Keratinocyte (primary cell): ENCODE measurements at regions not wholly inside any gene's neighbourhood (a gene's known extent, or its start where the extent isn't known, plus 50 kb on each side); places are given as distances from the start of the nearest gene placed in this dataset.

Source experiments
- DNase-seq: peaks from one replicate; pipeline ENCODE4 v3.0.0-alpha.2; 2011; ENCODE audit warnings: low read depth, missing footprints, low spot score
- FAIRE-seq: peaks from 2 replicates; lab custom pipeline; 2011; peaks lifted over from hg19 to GRCh38; lab: Jason Lieb, UNC
- H2AFZ ChIP-seq: 2 replicates; pipeline ENCODE4 v1.6.0; 2012; ENCODE audit warnings: low read length, control low read depth, inconsistent platforms; ENCODE audit not compliant: control insufficient read depth
- H3K27ac ChIP-seq: 2 replicates; pipeline ENCODE4 v1.5.1; 2011; ENCODE audit warnings: low read length; ENCODE audit not compliant: control insufficient read depth, insufficient read depth
- H3K27me3 ChIP-seq: 3 replicates; pipeline ENCODE4 v1.6.0; 2011; ENCODE audit warnings: low read length; ENCODE audit not compliant: control insufficient read depth, insufficient read depth; ENCODE audit errors: extremely low read depth
- H3K36me3 ChIP-seq, 2 experiments: 2 replicates in 1 of 2; 3 replicates in 1 of 2; pipeline ENCODE4 v1.5.1; 2011; ENCODE audit warnings: low read length in 2 of 2, mild to moderate bottlenecking in 1 of 2; ENCODE audit not compliant: control insufficient read depth in 2 of 2, insufficient read depth in 2 of 2; ENCODE audit errors: extremely low read depth in 1 of 2
- H3K4me1 ChIP-seq: 3 replicates; pipeline ENCODE4 v1.5.1; 2011; ENCODE audit warnings: low read length; ENCODE audit not compliant: control insufficient read depth, insufficient read depth; ENCODE audit errors: extremely low read depth
- H3K4me2 ChIP-seq: 3 replicates; pipeline ENCODE4 v1.6.0; 2011; ENCODE audit warnings: low read depth, low read length; ENCODE audit not compliant: control insufficient read depth, insufficient read depth; ENCODE audit errors: extremely low read depth
- H3K4me3 ChIP-seq, 3 experiments: fragments of 200-600 bp in 1 of 3; sonication (generic) in 1 of 3; 2 replicates in 2 of 3; 3 replicates in 1 of 3; pipeline ENCODE4 v1.5.1; 2011 to 2016; ENCODE audit warnings: low read length in 3 of 3, mild to moderate bottlenecking in 3 of 3, control low read depth in 2 of 3, inconsistent platforms in 1 of 3, low read depth in 1 of 3, mixed read lengths in 1 of 3, mixed run types in 1 of 3, moderate library complexity in 1 of 3; ENCODE audit not compliant: control insufficient read depth in 2 of 3, insufficient read depth in 2 of 3; ENCODE audit errors: extremely low read depth in 1 of 3
- H3K79me2 ChIP-seq: 2 replicates; pipeline ENCODE4 v1.6.0; 2012; ENCODE audit warnings: low read length; ENCODE audit not compliant: control insufficient read depth, insufficient read depth
- H3K9ac ChIP-seq: 3 replicates; pipeline ENCODE4 v1.6.0; 2011; ENCODE audit warnings: low read length; ENCODE audit not compliant: control insufficient read depth, insufficient read depth; ENCODE audit errors: extremely low read depth
- H3K9me1 ChIP-seq: 3 replicates; pipeline ENCODE4 v1.6.0; 2011; ENCODE audit warnings: low read length; ENCODE audit not compliant: control insufficient read depth, insufficient read depth; ENCODE audit errors: extremely low read depth
- H3K9me3 ChIP-seq: 2 replicates; pipeline ENCODE4 v1.5.1; 2012; ENCODE audit warnings: low read depth, low read length; ENCODE audit not compliant: control insufficient read depth
- H4K20me1 ChIP-seq: 3 replicates; pipeline ENCODE4 v1.6.0; 2011; ENCODE audit warnings: low read length; ENCODE audit not compliant: control insufficient read depth, insufficient read depth; ENCODE audit errors: extremely low read depth
- CTCF ChIP-seq, 3 experiments: IDR thresholded peaks in 1 of 3; conservative IDR thresholded peaks in 1 of 3; optimal IDR thresholded peaks in 1 of 3; 2 replicates in 2 of 3; 3 replicates in 1 of 3; pipeline versions ENCODE3 to v1.5.1; 2011; ENCODE audit warnings: low read length in 3 of 3, mild to moderate bottlenecking in 3 of 3, moderate library complexity in 2 of 3, control low read depth in 1 of 3, inconsistent platforms in 1 of 3; ENCODE audit not compliant: insufficient read depth in 2 of 3; ENCODE audit errors: extremely low read depth in 1 of 3
- EZH2 ChIP-seq: IDR thresholded peaks from one replicate; pipeline ENCODE4 v1.6.1; 2012; ENCODE audit warnings: inconsistent platforms, mild to moderate bottlenecking, low read length, moderate library complexity
- dilution Hi-C: fragments of 300-500 bp; cut with MboI; formaldehyde crosslinking; loops from one replicate; pipeline ENCODE4 v1.7.0; 2020; ENCODE audit warnings: low sequenced_read_pairs; ENCODE audit not compliant: extremely low pct_ligation_motif_present

GRCh38 chr3:146308682-146309081 lies 57.8 kb upstream of the PLSCR4 start:
- TF ChIP-seq CTCF (optimal IDR thresholded peaks at IDR 0.05 in 1 of 3, IDR thresholded peaks at IDR 0.05 in 1 of 3, conservative IDR thresholded peaks at IDR 0.05 in 1 of 3; ENCODE audit: extremely low read depth in 1 of 3, insufficient read depth in 2 of 3, low read length in 3 of 3) (no peak), EZH2 (no peak)
- Histone ChIP-seq H2AFZ (peak overlapping the region; percentile 84), H3K4me3 (peak overlapping the region in 1 of 3 experiments; percentile 44), H3K4me2 (peak overlapping the region; percentile 50), H3K36me3 (no peaks in the 10 kb centered on the region), H3K4me1 (peaks cover 15% of the 10 kb centered on the region), H3K9me1 (no peaks in the 10 kb centered on the region), H4K20me1 (no peaks in the 10 kb centered on the region), H3K9me3 (no peaks in the 10 kb centered on the region), H3K27me3 (no peaks in the 10 kb centered on the region), H3K27ac (no peak overlapping the region), H3K79me2 (no peaks in the 10 kb centered on the region), H3K9ac (no peak overlapping the region)
- FAIRE-seq (peak; percentile 81), DNase-seq (no peak)
- dilution Hi-C loops: no loop called here

- Histone ChIP-seq H3K4me2 (peak overlapping the region; percentile 50), H3K4me1 (peaks cover 11% of the 10 kb centered on the region), H3K9ac (no peak overlapping the region), H3K36me3 (no peaks in the 10 kb centered on the region), H3K27me3 (no peaks in the 10 kb centered on the region), H3K79me2 (no peaks in the 10 kb centered on the region), H2AFZ (peak overlapping the region; percentile 84), H3K9me1 (no peaks in the 10 kb centered on the region), H3K9me3 (no peaks in the 10 kb centered on the region), H3K27ac (no peak overlapping the region), H3K4me3 (peak overlapping the region in 1 of 3 experiments; percentile 44), H4K20me1 (no peaks in the 10 kb centered on the region)
- DNase-seq (no peak), FAIRE-seq (no peak)
- dilution Hi-C loops: no loop called here
- TF ChIP-seq CTCF (optimal IDR thresholded peaks at IDR 0.05 in 1 of 3, IDR thresholded peaks at IDR 0.05 in 1 of 3, conservative IDR thresholded peaks at IDR 0.05 in 1 of 3; ENCODE audit: extremely low read depth in 1 of 3, insufficient read depth in 2 of 3, low read length in 3 of 3) (no peak), EZH2 (no peak)
Measured at GRCh38 chr3:146308222-146308621, 57.3 kb upstream of the PLSCR4 start.
